GM12878 (cell line): ENCODE measurements at regions not wholly inside any gene's neighbourhood (a gene's known extent, or its start where the extent isn't known, plus 50 kb on each side); places are given as distances from the start of the nearest gene placed in this dataset.

Experiments used
- ATAC-seq: fragments of 200-7000 bp; cut with Tn5 transposase; 3 replicates; pipeline ENCODE4 v1.9.1; 2020; ENCODE audit warnings: mild to moderate bottlenecking, moderate library complexity
- BruUV-seq: library from RNA; stranded (reverse); fragments of 400-500 nt; replicated peaks from 2 replicates; lab custom pipeline; 2021; lab: Mats Ljungman, UMichigan
- CTCF ChIA-PET: fragments of 300-600 bp; sonication (Branson Sonifier 250); formaldehyde crosslinking; extraction: SDS; loops from one replicate; lab custom pipeline; 2021; ENCODE audit warnings: inconsistent platforms; lab: Yijun Ruan, JAX
- POLR2A ChIA-PET: fragments of 350-600 bp; formaldehyde crosslinking; extraction: SDS; loops from one replicate; lab custom pipeline; 2021; ENCODE audit warnings: inconsistent platforms; lab: Charles Lee
- RAD21 ChIA-PET: fragments of 300-600 bp; sonication (Branson Sonifier 250); formaldehyde crosslinking; loops from one replicate; lab custom pipeline; 2023; ENCODE audit warnings: antibody characterized with exemption; ENCODE audit not compliant: unreplicated experiment; lab: Charles Lee
- SMC1A ChIA-PET: fragments of 300-600 bp; sonication (Branson Sonifier 250); formaldehyde crosslinking; loops from one replicate; lab custom pipeline; 2023; ENCODE audit not compliant: unreplicated experiment, uncharacterized antibody; lab: Charles Lee
- DNase-seq: peaks from one replicate; pipeline ENCODE4 v3.0.0-alpha.2; 2011; ENCODE audit warnings: low read depth, low spot score
- FAIRE-seq: peaks from 3 replicates; lab custom pipeline; 2011; peaks lifted over from hg19 to GRCh38; lab: Jason Lieb, UNC
- H2AFZ ChIP-seq: 2 replicates; pipeline ENCODE4 v1.6.0; 2011; ENCODE audit warnings: low read depth, low read length, control low read depth; ENCODE audit not compliant: control insufficient read depth
- H3K27ac ChIP-seq: 2 replicates; pipeline ENCODE4 v1.5.1; 2011; ENCODE audit warnings: control low read depth; ENCODE audit not compliant: control insufficient read depth, insufficient read depth
- H3K27me3 ChIP-seq, 2 experiments: replicated peaks in 1 of 2; 2 replicates each; pipeline versions ENCODE4 v1.6.0 to v1.6.1; 2011; ENCODE audit warnings: low read length in 1 of 2; ENCODE audit not compliant: control insufficient read depth in 2 of 2, insufficient read depth in 2 of 2
- H3K36me3 ChIP-seq, 2 experiments: 2 replicates each; pipeline ENCODE4 v1.5.1; 2011; ENCODE audit warnings: low read length in 1 of 2; ENCODE audit not compliant: control insufficient read depth in 2 of 2, insufficient read depth in 2 of 2
- H3K4me1 ChIP-seq: 2 replicates; pipeline ENCODE4 v1.6.1; 2011; ENCODE audit warnings: mild to moderate bottlenecking, low read length, moderate library complexity, mixed read lengths; ENCODE audit not compliant: control insufficient read depth, insufficient read depth
- H3K4me2 ChIP-seq: 2 replicates; pipeline ENCODE4 v1.6.0; 2011; ENCODE audit warnings: control low read depth; ENCODE audit not compliant: control insufficient read depth, insufficient read depth
- H3K4me3 ChIP-seq: fragments of 200-600 bp; sonication (generic); 2 replicates; pipeline ENCODE4 v1.5.1; 2016
- H3K79me2 ChIP-seq: 2 replicates; pipeline ENCODE4 v1.6.0; 2011; ENCODE audit warnings: low read length; ENCODE audit not compliant: control insufficient read depth, insufficient read depth
- H3K9ac ChIP-seq: 2 replicates; pipeline ENCODE4 v1.8.0; 2011; ENCODE audit warnings: low read length, control low read depth, mixed read lengths; ENCODE audit not compliant: control insufficient read depth, insufficient read depth
- H3K9me3 ChIP-seq: replicated peaks from 3 replicates; pipeline ENCODE4 v1.5.1; 2011; ENCODE audit warnings: mild to moderate bottlenecking, low read length; ENCODE audit not compliant: control insufficient read depth, insufficient read depth
- H4K20me1 ChIP-seq: 2 replicates; pipeline ENCODE4 v1.6.0; 2011; ENCODE audit not compliant: control insufficient read depth, insufficient read depth
- CHD1 ChIP-seq: IDR thresholded peaks from 2 replicates; pipeline ENCODE4 v1.6.1; 2012; ENCODE audit warnings: low read depth, low read length, improper control_type of control experiment
- ETV6 ChIP-seq, 2 experiments: fragments of 450-650 bp in 1 of 2; IDR thresholded peaks in 1 of 2; conservative IDR thresholded peaks in 1 of 2; 2 replicates each; pipeline ENCODE4 v1.6.1; 2014; ENCODE audit warnings: antibody characterized with exemption in 1 of 2, borderline replicate concordance in 1 of 2, low read depth in 1 of 2, mild to moderate bottlenecking in 1 of 2, moderate library complexity in 1 of 2
- MTA3 ChIP-seq: IDR thresholded peaks from 2 replicates; pipeline ENCODE4 v1.6.1; 2012; ENCODE audit warnings: low read length, inconsistent platforms, borderline replicate concordance
- RCOR1 ChIP-seq: conservative IDR thresholded peaks from 2 replicates; pipeline ENCODE4 v1.6.1; 2012; ENCODE audit warnings: low read depth, low read length, improper control_type of control experiment
- ZNF622 ChIP-seq: fragments of 450-650 bp; IDR thresholded peaks from 2 replicates; pipeline ENCODE4 v1.6.1; 2017; ENCODE audit warnings: mild to moderate bottlenecking, inconsistent platforms
- WGBS: methylation state at CpG from one replicate; pipeline ENCODE4 v1.1.6; 2016; ENCODE audit warnings: low lambda C conversion rate; ENCODE audit not compliant: insufficient replicate concordance, insufficient coverage; ENCODE audit errors: missing lambda C conversion rate; 5-methylcytosine and 5-hydroxymethylcytosine counted together
- in situ Hi-C: fragments of 300-500 bp; cut with MboI; formaldehyde crosslinking; loops from 9 replicates; pipeline ENCODE4 v1.14.3; 2018; ENCODE audit warnings: mixed read lengths
- intact Hi-C: fragments of 100-400 bp; cut with micrococcal nuclease; formaldehyde crosslinking; loops from one replicate; pipeline ENCODE4 v1.14.2; 2022; ENCODE audit not compliant: unreplicated experiment
- TF ChIP-seq, protein P1 (sequence below): fragments of 150-350 bp; IDR thresholded peaks from 2 replicates; pipeline ENCODE4 v1.6.1; 2016; ENCODE audit warnings: low read depth, low read length

DNA sequence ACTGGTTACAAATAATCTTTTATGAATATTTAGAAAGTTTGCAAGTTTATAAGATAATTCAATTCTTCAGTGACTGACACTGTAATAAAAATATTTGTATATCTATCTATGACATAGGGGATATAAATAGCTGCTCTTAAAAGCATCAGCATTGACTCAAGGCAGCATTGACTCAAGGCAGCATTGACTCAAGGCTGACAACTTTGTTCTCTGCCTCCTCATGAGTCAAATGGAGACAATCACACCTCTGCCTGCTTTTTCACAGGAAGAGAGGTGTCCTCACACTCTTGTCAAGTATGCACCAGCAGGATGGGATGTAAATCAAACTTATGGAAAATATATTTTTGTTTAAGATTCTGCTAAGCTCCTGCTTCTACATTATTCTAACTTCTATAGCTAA lies 1173.1 kb downstream of the NSUN3 start:
- in situ Hi-C loops (no loop called here), intact Hi-C loops (no loop called here)
- POLR2A ChIA-PET, result no interaction called here
- Histone ChIP-seq H3K79me2 (no peaks in the 10 kb centered on the region), H4K20me1 (no peaks in the 10 kb centered on the region), H3K9me3 (no peaks in the 10 kb centered on the region), H3K36me3 (no peaks in the 10 kb centered on the region), H2AFZ (no peak overlapping the region), H3K4me3 (no peak overlapping the region), H3K27ac (no peak overlapping the region), H3K27me3 (no peaks in the 10 kb centered on the region), H3K4me1 (no peaks in the 10 kb centered on the region)
- SMC1A ChIA-PET, result interaction anchor here (1.5 kb wide), 1 partner anchor 12 kb away, joined by 5 read pairs; no protein-coding TSS in a partner anchor
- FAIRE-seq, result no peak
- DNase-seq, result no peak
- RAD21 ChIA-PET, result interaction anchor here (1.1 kb wide), 1 partner anchor 151 kb away, joined by 3 read pairs; no protein-coding TSS in a partner anchor
- ATAC-seq, result no peak
- TF ChIP-seq ETV6 (conservative IDR thresholded peaks at IDR 0.05 in 1 of 2, IDR thresholded peaks at IDR 0.05 in 1 of 2; ENCODE audit: borderline replicate concordance in 1 of 2, low read depth in 1 of 2), result no peak
- TF ChIP-seq MTA3, result no peak
- TF ChIP-seq ZNF622, result no peak
- no peak for TF ChIP-seq RCOR1
- TF ChIP-seq CHD1, result no peak
- TF ChIP-seq, all 136 proteins: peak for 0
- CTCF ChIA-PET, result interaction anchor here (0.8 kb wide), 1 partner anchor 12 kb away, joined by 3 read pairs; no protein-coding TSS in a partner anchor
- H3K9ac ChIP-seq, result no peak overlapping the region
- H3K4me2 ChIP-seq, result no peak overlapping the region
- BruUV-seq, result no TSS peak

DNA sequence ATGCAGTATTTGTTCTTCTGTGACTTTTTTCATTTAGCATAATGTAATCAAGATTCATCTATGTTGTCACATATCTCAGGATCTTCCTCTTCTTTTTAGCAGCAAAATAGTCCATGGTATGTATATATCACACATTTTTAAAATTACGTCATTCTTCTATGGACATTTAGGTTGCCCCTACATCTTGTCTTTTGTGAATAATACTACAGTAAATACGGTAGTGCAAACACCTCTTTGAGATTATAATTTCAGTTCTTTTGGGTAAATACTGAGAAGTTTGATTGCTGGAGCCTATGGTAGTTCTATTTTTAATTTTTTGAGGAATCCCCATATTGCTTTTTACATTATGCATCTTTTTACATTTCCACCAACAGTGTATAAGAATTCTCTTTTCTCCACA lies 1174.9 kb downstream of the NSUN3 start:
- in situ Hi-C loops, result no loop called here
- no peak for FAIRE-seq
- no peak for DNase-seq
- TF ChIP-seq, protein P1, sequence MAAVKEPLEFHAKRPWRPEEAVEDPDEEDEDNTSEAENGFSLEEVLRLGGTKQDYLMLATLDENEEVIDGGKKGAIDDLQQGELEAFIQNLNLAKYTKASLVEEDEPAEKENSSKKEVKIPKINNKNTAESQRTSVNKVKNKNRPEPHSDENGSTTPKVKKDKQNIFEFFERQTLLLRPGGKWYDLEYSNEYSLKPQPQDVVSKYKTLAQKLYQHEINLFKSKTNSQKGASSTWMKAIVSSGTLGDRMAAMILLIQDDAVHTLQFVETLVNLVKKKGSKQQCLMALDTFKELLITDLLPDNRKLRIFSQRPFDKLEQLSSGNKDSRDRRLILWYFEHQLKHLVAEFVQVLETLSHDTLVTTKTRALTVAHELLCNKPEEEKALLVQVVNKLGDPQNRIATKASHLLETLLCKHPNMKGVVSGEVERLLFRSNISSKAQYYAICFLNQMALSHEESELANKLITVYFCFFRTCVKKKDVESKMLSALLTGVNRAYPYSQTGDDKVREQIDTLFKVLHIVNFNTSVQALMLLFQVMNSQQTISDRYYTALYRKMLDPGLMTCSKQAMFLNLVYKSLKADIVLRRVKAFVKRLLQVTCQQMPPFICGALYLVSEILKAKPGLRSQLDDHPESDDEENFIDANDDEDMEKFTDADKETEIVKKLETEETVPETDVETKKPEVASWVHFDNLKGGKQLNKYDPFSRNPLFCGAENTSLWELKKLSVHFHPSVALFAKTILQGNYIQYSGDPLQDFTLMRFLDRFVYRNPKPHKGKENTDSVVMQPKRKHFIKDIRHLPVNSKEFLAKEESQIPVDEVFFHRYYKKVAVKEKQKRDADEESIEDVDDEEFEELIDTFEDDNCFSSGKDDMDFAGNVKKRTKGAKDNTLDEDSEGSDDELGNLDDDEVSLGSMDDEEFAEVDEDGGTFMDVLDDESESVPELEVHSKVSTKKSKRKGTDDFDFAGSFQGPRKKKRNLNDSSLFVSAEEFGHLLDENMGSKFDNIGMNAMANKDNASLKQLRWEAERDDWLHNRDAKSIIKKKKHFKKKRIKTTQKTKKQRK, result no peak
- BruUV-seq, result no TSS peak
- POLR2A ChIA-PET, result no interaction called here
- Histone ChIP-seq H3K4me3 (no peak overlapping the region), H3K36me3 (no peaks in the 10 kb centered on the region), H3K4me1 (no peaks in the 10 kb centered on the region), H3K9ac (no peak overlapping the region), H3K27ac (no peak overlapping the region), H3K4me2 (no peak overlapping the region), H3K9me3 (no peaks in the 10 kb centered on the region), H2AFZ (no peak overlapping the region), H3K79me2 (no peaks in the 10 kb centered on the region), H3K27me3 (no peaks in the 10 kb centered on the region), H4K20me1 (no peaks in the 10 kb centered on the region)
- RAD21 ChIA-PET, result no interaction called here
- 20% methylated on average over 2 of the region's 2 CpGs for WGBS
- SMC1A ChIA-PET, result no interaction called here
- ATAC-seq, result no peak
- intact Hi-C loops, result no loop called here
- CTCF ChIA-PET, result no interaction called here
